ENCODE measurements at regions not wholly inside any gene's neighbourhood (a gene's known extent, or its start where the extent isn't known, plus 50 kb on each side); places are given as distances from the start of the nearest gene placed in this dataset.

DNA sequence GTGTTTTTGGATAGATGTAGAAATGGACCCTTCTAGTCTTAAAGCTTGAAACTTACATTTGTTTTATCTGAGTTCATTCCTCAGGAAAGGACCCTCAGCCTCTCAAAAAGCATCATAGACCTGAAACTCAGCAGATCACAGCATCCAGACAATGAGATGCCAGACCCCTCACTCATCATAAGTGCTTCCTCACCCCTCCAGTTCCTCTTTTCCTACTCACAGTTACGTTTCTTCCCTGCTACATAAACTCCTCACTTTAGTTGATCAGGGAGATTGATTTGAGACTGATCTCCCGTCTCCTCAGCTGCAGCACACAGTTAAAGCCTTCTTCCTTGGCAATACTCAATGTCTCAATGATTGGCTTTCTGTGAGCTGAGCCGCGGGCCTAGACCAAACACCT lies 282.0 kb downstream of the FAM72C start:
- no peak for TF ChIP-seq EZH2 (IDR thresholded peaks at IDR 0.05; ENCODE audit: borderline replicate concordance, low read depth, low read length, severe bottlenecking)
- TF ChIP-seq, protein P1, sequence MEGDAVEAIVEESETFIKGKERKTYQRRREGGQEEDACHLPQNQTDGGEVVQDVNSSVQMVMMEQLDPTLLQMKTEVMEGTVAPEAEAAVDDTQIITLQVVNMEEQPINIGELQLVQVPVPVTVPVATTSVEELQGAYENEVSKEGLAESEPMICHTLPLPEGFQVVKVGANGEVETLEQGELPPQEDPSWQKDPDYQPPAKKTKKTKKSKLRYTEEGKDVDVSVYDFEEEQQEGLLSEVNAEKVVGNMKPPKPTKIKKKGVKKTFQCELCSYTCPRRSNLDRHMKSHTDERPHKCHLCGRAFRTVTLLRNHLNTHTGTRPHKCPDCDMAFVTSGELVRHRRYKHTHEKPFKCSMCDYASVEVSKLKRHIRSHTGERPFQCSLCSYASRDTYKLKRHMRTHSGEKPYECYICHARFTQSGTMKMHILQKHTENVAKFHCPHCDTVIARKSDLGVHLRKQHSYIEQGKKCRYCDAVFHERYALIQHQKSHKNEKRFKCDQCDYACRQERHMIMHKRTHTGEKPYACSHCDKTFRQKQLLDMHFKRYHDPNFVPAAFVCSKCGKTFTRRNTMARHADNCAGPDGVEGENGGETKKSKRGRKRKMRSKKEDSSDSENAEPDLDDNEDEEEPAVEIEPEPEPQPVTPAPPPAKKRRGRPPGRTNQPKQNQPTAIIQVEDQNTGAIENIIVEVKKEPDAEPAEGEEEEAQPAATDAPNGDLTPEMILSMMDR (IDR thresholded peaks at IDR 0.05; ENCODE audit: borderline replicate concordance, extremely low read depth, low read length, poor library complexity, severe bottlenecking), result no peak
